GM20000 (cell line): ENCODE measurements at regions not wholly inside any gene's neighbourhood (a gene's known extent, or its start where the extent isn't known, plus 50 kb on each side); places are given as distances from the start of the nearest gene placed in this dataset.

Source experiments
- DNase-seq: peaks from one replicate; pipeline ENCODE4 v3.0.0; 2012; ENCODE audit warnings: low spot score
- TF ChIP-seq, protein P1 (sequence below): IDR thresholded peaks from 2 replicates; pipeline ENCODE4 v1.5.1; 2012; ENCODE audit warnings: mild to moderate bottlenecking, control low read depth; ENCODE audit errors: extremely low read depth, missing control alignments

DNA sequence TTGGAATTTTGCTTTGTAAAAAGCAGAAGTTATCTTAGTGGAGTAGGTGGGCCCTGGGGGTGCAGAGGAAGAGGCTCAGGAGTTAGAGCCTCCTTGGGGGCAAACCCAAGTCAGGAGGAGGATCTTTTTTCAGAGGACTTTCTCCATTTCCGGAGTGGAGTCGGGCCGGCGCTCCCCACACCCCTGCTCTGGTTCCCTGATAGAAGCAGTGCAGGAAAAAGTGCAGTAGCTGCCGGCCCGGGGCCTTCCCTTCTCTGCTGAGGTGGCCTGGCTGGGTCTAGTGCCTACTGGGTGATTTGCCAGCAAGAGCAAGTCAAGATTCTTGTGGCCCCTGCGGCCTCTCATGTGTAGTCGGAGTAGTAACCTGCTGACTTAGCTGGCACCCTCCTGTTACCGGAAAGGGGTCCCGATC lies 124.2 kb upstream of the HS6ST1 start:
- TF ChIP-seq, protein P1, sequence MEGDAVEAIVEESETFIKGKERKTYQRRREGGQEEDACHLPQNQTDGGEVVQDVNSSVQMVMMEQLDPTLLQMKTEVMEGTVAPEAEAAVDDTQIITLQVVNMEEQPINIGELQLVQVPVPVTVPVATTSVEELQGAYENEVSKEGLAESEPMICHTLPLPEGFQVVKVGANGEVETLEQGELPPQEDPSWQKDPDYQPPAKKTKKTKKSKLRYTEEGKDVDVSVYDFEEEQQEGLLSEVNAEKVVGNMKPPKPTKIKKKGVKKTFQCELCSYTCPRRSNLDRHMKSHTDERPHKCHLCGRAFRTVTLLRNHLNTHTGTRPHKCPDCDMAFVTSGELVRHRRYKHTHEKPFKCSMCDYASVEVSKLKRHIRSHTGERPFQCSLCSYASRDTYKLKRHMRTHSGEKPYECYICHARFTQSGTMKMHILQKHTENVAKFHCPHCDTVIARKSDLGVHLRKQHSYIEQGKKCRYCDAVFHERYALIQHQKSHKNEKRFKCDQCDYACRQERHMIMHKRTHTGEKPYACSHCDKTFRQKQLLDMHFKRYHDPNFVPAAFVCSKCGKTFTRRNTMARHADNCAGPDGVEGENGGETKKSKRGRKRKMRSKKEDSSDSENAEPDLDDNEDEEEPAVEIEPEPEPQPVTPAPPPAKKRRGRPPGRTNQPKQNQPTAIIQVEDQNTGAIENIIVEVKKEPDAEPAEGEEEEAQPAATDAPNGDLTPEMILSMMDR, result no peak
- DNase-seq, result no peak

DNA sequence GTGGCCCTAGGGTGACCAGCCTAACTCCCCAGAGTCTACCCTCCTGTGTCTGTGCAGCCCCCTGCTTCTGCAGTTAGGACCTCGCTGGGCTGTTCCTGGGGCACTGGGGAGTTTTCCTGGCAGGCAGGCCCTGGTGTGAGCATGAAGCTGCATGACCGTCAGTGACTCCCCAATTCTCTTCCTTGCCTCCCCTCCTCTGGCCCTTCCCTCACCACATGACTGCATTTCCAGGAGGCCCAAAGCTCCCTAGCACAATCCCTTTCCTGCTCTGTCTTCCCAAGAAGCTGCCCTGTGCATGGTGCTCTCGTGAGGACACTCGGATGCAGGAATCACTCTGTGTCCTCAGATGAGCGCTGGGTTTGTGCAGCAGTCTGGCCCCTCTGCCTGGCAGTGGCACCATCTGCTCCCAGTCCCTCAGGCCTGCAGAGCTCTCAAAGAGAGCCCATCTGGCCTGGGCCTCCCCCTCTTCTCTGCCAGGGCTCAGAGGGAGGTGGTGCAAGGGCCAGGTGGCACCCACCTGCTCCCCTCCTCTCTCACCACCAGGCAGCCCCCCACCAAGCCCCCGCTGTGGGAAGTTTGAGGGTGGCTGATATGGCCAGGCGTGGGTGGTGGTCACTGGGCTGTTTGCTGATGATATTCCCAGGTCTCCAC lies 125.6 kb upstream of the HS6ST1 start:
- TF ChIP-seq, protein P1, result no peak
- no peak for DNase-seq

DNA sequence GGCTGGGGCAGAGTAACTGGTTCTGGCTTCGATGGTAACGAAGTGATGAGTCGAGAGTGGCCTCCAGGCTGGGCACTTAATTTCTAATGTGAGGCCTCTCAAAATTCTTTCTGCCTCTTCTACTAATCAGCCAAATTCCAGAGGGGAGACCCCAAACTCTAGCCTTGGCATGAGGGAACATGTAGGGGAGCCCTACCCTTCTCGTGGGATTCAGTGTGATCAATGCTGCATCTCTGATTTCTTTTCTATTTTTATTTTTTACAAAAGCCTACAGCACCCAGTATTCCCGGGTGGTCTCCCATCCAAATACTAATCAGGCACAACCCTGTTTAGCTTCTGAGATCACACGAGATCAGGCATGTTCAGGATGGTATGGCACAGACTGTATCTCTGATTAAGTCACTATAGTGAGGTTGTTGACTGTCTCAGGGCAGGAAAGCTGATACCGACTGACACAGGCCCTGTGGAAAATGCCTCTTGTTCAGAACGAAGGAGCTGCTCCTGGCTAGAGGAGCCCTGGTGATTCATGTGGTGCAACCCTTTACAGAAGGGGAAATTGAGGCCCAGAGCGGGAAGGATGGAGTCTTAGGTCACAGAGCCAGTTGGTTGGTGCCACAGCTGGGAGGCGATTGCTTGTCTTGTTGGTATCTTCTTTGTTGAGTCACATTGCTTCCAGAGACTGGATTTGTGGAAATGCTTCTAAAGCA lies 126.3 kb upstream of the HS6ST1 start:
- TF ChIP-seq, protein P1, result no peak

DNA sequence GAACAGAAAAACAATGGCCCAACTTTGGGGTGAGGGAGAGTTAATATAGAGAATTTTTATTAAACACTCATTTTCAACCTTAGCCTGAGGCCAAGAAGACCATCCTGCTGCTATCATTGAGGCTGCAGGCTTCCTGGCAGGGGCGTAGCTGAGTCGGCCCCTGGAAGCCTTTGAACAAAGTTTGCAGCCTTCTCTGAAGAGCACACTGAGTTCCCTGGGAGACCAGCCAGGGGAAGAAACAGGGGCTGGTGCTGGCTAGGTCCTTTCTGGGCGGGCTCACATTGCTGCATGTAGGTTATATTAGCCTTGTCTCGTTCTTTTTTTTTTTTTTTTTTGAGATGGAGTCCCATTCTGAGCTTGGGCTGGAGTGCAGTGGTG lies 126.8 kb upstream of the HS6ST1 start:
- TF ChIP-seq, protein P1, result no peak
- DNase-seq, result no peak

More for the DNA sequence above, 126.3 kb upstream of the HS6ST1 start:
- no peak for DNase-seq

DNA sequence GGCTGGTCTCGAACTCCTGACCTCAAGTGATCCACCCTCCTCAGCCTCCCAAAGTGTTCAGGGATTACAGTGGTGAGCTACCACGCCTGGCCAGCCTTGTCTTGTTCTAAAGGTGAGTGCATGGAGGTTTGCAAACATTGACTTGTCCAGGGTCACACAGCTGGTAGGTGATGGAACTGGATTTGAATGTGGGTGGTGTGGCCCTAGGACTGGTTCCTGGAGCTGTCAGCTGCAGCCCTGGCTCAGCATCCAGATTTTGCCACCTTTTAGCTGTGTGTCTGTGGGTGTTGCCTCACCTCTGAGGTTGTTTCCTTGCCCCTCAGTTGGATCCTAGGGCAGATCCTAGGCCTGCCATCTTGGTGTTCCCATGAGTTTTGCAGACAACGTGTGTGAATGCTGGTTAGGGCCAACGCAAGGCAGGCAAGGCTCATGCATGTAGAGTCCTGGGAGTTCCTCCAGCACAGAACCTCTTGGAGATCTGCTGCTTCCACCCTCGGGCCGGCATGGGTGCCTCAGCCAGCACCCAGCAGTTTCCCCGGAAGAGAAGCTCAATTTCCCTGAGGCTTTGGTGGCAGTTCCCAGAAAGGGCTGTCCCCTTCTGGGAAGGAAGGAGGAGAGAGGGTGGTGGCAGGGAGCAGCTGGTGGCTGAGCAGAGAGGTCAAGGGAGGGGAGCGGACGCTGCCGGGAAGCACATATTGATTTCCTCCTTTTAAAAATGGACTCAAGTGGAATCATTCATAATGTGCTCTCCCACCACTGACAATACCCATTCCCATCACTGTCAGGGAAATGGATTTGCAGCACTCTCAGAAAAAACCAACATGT lies 127.6 kb upstream of the HS6ST1 start:
- no peak for DNase-seq
- TF ChIP-seq, protein P1, result no peak

DNA sequence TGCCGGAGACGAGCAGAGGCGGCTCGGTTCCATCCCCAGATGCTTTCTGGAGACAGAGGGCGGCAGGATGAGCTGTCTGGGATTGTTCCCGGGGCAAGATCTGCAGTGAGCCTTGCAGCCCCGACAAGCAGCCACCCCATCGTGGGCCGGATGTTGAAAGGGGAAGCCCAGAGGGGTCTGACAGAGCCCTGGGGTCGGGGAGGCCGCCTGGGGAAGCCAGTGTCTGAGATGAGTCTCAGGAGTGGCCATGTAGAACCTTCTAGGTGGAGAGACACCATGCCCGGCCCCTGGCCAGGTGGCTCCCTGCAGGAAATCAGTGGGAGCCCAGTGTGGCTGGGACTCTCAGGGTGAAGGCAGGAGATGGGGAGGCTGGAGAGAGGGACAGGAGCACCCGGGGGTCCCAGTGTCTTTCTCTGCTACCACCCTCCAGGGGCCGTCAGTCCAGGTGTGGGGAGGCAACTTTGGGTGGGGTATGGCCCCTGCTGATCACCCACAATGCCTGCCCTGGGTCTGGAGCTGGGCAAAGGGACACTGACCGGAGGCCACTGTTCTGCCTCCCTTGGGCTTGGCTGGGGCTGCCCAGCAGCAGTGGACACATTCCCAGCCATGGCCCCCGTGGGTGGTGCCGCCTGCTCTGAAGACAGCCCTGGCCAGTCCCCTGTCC lies 128.3 kb upstream of the HS6ST1 start:
- TF ChIP-seq, protein P1, result no peak

More for the DNA sequence above, 128.3 kb upstream of the HS6ST1 start:
- no peak for DNase-seq
